Aorta (tissue), 5 donors: ENCODE measurements at regions not wholly inside any gene's neighbourhood (a gene's known extent, or its start where the extent isn't known, plus 50 kb on each side); places are given as distances from the start of the nearest gene placed in this dataset.

Experiments
- ATAC-seq: fragments of 200-7000 bp; cut with Tn5 transposase; one replicate; pipeline ENCODE4 v1.9.1; 2022; ENCODE audit warnings: moderate library complexity; ENCODE audit not compliant: low FRiP score
- DNase-seq, 2 donors: peaks; one replicate each; pipeline ENCODE4 v3.0.0-alpha.2; 2020
- H3K27ac ChIP-seq, 2 donors: one replicate each; pipeline ENCODE4 v1.5.1; 2013; ENCODE audit warnings: low read length in 2 of 2, mild to moderate bottlenecking in 2 of 2, moderate library complexity in 2 of 2, control low read depth in 1 of 2, inconsistent platforms in 1 of 2, low read depth in 1 of 2
- H3K27me3 ChIP-seq, 2 donors: one replicate each; pipeline ENCODE4 v1.6.1; 2013; ENCODE audit warnings: control low read depth in 1 of 2, low read length in 1 of 2, mild to moderate bottlenecking in 1 of 2, moderate library complexity in 1 of 2; ENCODE audit not compliant: insufficient read depth in 2 of 2, control insufficient read depth in 1 of 2
- H3K36me3 ChIP-seq, 2 donors: one replicate each; pipeline ENCODE4 v1.6.1; 2013; ENCODE audit warnings: control low read depth in 1 of 2, low read length in 1 of 2, mild to moderate bottlenecking in 1 of 2; ENCODE audit not compliant: insufficient read depth in 2 of 2, control insufficient read depth in 1 of 2
- H3K4me1 ChIP-seq, 2 donors: one replicate each; pipeline ENCODE4 v1.6.1; 2013; ENCODE audit warnings: low read length in 2 of 2, control low read depth in 1 of 2, mild to moderate bottlenecking in 1 of 2, moderate library complexity in 1 of 2; ENCODE audit not compliant: insufficient read depth in 2 of 2, control insufficient read depth in 1 of 2
- H3K4me3 ChIP-seq, 2 donors: one replicate each; pipeline ENCODE4 v1.5.1; 2013; ENCODE audit warnings: low read length in 2 of 2, control low read depth in 1 of 2, mild to moderate bottlenecking in 1 of 2
- H3K9me3 ChIP-seq: one replicate; pipeline ENCODE4 v1.6.1; 2013; ENCODE audit warnings: mild to moderate bottlenecking, low read length; ENCODE audit not compliant: control insufficient read depth
- WGBS, 2 donors: extraction: QIAGEN DNeasy Blood & Tissue Kit; methylation state at CpG; one replicate each; pipeline ENCODE4 v1.1.7; 2013; 5-methylcytosine and 5-hydroxymethylcytosine counted together
- intact Hi-C, 2 donors: fragments of 100-400 bp; cut with DNase I; formaldehyde crosslinking; loops; one replicate each; pipeline versions ENCODE4 v1.14.2 to v1.15.0; 2022
- donor health status: healthy with polysubstance abuse.
- donor health status: Bipolar disorder and iron deficiency.
- donor health status: DM: no; HTN: no; CAD: no.
- donor health status: DM: no; HTN: no; CAD: no.
- donor health status: DM: yes; HTN: yes; CAD: no.

DNA sequence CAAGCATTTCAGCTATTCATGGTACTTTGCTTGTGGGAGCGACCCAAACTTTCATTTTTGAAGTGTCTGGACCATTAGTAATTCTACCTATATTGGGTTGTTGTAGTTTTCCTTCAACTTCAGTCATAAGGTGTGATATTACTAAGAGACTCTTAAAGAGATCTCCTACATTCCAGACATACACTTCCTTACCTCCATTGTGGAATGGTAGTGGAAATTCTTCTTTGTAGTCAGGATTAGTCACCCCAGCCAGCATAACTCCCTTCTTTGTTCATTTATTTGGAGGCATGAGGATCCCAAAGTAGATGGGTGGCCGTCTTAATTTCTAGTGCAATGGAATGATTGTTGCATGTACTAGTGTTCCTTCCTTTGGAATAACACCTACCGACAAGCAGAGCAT is 991.4 kb downstream of the ARAP2 start:
- no peaks in the 10 kb centered on the region for H3K27me3 ChIP-seq
- no peak for DNase-seq
- H3K4me3 ChIP-seq: no peak overlapping the region
- ATAC-seq: no peak
- no peaks in the 10 kb centered on the region for H3K36me3 ChIP-seq
- no peaks in the 10 kb centered on the region for H3K9me3 ChIP-seq
- intact Hi-C loops: no loop called here
- H3K27ac ChIP-seq: no peak overlapping the region
- H3K4me1 ChIP-seq: no peaks in the 10 kb centered on the region
- 83 to 88% methylated on average over 3 of the region's 3 CpGs for WGBS, 2 donors

DNA sequence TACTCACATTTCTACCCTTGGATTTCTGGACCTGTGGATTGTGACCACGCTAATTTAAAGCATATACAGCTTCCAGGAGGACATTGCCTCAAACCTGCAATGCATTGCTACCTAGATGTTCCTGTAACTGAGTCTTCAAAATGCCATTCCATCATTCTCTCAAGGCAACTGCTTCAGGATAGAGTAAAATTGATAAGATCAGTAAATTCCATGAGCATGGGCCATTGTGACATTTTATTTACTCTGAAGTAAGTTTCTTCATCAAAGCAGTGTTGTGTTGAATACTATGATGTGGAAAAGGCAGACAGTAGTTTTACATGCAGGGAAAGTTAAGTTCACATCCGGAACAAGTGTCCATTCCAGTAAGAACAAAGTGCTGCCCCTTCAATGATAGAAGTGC is 991.0 kb downstream of the ARAP2 start:
- 80 to 93% methylated on average over 2 of the region's 2 CpGs for WGBS, 2 donors
- Histone ChIP-seq H3K9me3 (no peaks in the 10 kb centered on the region), H3K36me3 (no peaks in the 10 kb centered on the region), H3K27ac (no peak overlapping the region), H3K4me1 (no peaks in the 10 kb centered on the region), H3K27me3 (no peaks in the 10 kb centered on the region), H3K4me3 (no peak overlapping the region)
- intact Hi-C loops: no loop called here
- DNase-seq (no peak), ATAC-seq (no peak)

DNA sequence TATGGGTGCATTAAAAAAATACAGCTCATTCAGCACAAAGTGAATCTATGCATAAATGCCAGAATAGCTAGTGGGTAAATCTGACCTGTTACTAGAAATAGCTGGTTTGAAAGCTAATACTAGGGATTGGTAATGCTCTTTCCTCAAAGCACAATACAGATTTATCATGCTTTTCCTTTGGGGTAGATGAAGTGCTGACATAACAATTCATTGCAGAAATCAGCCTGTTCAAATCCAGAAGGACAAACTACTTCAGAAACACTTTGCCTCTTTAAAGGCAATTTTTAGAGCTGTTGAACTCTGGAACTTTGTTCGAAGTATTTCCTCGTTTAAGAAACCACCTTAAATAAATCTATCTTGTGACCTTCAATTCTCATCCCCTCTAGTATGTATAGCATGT is 957.9 kb downstream of the ARAP2 start:
- ATAC-seq: no peak
- intact Hi-C loops: no loop called here

DNA sequence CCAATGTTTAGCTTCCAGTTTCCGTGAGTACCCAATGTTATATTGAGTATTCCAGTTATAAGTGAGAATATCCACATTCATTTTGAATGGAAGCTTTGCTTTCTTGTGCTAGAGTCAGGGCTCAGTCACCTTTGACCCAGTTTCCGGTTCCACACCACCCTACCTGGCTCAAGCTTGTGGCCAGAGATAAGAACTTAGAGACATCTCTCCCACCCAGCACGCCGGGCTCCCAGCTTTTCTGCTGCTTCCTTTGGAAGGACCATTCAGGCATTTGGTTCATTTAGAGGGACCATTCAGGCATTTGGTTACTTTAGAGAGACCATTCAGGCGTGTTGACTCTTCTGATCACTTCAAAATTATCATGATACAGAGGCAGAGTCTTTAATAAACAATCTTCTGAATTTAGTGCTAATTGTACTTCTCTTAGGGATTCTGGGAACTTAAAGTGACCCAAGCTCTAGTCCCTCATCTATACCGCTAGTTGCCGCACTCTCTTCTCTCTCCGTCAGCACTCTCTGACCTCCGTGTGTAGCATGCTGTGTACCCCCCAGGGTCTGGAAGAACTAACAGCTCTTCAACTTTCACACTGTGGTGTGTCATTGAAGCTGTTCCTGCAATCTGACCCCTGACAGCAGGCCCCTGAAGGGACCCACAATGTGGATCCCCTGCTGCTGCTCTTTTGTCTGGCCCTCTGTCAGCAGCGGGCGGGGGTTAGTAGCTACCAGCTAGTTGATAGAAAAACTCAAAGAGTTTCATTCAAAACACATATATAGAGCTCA is 943.1 kb downstream of the ARAP2 start:
- Histone ChIP-seq H3K36me3 (no peaks in the 10 kb centered on the region), H3K27ac (no peak overlapping the region), H3K4me3 (no peak overlapping the region), H3K9me3 (no peaks in the 10 kb centered on the region), H3K4me1 (no peaks in the 10 kb centered on the region), H3K27me3 (no peaks in the 10 kb centered on the region)
- 63 to 65% methylated on average over 11 of the region's 11 CpGs for WGBS, 2 donors
- intact Hi-C loops: no loop called here
- no peak for ATAC-seq
- DNase-seq: peak in 1 of 2 donors; percentile 48

More for the DNA sequence above, 957.9 kb downstream of the ARAP2 start:
- Histone ChIP-seq H3K36me3 (no peaks in the 10 kb centered on the region), H3K9me3 (no peaks in the 10 kb centered on the region), H3K4me1 (no peaks in the 10 kb centered on the region), H3K27ac (no peak overlapping the region), H3K27me3 (no peaks in the 10 kb centered on the region), H3K4me3 (no peak overlapping the region)
- DNase-seq: no peak
- WGBS, 2 donors: 27 to 36% methylated on average over 2 of the region's 2 CpGs

DNA sequence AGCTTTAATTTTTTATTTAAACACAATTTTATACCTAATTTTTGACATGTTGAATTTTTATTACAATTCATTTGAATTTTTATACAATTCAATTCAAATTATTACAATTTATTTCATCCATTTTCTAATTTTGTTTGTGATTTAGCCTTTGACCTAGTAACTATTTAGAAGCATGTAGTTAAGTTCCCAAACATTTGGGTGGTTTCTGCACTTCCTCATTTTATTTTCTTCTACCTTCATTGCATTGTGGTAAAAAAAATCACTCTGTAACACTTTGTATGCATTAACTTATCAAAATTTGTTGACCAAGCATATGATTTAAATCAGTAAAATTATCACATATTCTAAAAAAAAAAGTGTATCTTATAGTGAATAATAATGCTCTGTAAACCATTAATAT is 928.9 kb downstream of the ARAP2 start:
- ATAC-seq: no peak
- intact Hi-C loops: no loop called here
- no peak overlapping the region for H3K27ac ChIP-seq
- no peak overlapping the region for H3K4me3 ChIP-seq
- H3K9me3 ChIP-seq: peaks cover 2% of the 10 kb centered on the region
- H3K27me3 ChIP-seq: no peaks in the 10 kb centered on the region
- H3K4me1 ChIP-seq: no peaks in the 10 kb centered on the region
- DNase-seq: no peak
- H3K36me3 ChIP-seq: no peaks in the 10 kb centered on the region

DNA sequence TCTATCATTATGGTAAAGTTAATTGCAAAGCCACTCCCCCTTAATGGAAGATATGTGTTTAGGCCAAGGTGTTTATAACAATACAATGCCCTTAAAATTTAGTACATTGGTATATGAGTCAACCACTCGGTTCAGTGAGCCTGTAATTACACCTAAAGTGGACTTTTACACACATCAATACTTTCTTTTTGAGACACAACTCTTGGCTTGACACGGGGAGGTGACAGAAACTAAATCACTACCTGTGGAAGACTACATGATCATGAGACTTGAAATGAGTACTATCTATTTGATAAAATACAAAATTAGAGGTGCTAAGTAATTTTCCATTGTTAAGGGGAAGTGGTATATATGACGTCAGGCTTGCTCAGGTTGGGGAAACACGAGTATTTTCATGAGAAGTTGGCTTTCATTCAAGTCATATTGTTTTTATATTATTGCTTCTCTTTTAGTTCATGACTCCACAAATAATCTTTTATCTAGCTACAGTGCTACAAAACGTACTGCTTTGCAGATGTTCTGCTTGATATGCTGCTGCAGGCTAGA is 918.3 kb downstream of the ARAP2 start:
- Histone ChIP-seq H3K27ac (no peak overlapping the region), H3K36me3 (no peaks in the 10 kb centered on the region), H3K4me1 (no peaks in the 10 kb centered on the region), H3K27me3 (no peaks in the 10 kb centered on the region), H3K4me3 (no peak overlapping the region), H3K9me3 (no peaks in the 10 kb centered on the region)
- WGBS, 2 donors: 44 to 46% methylated on average over 5 of the region's 5 CpGs
- ATAC-seq (no peak), DNase-seq (no peak)
- intact Hi-C loops: no loop called here

DNA sequence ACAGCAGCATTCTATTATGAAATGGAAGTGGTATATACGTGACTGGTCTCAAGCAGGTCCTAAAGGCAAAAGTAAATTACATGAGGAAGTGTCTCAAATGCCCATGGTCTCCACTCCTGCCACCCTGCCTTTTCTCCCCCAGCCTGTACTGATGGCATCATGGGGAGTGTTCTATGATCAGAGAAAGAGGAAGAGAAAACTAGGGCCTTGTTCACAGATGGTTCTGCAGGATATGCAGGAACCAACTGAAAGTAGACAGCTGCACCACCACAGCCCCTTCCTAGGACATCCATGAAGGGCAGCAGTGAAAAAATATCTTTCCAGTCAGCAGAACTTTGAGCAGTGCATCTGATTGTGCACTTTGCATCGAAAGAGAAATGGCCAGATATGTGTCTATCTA is 901.5 kb downstream of the ARAP2 start:
- no peaks in the 10 kb centered on the region for H3K9me3 ChIP-seq
- no peak overlapping the region for H3K4me3 ChIP-seq
- no peaks in the 10 kb centered on the region for H3K36me3 ChIP-seq
- intact Hi-C loops: no loop called here
- DNase-seq (no peak), ATAC-seq (no peak)
- H3K27me3 ChIP-seq: no peaks in the 10 kb centered on the region
- 52 to 69% methylated on average over 2 of the region's 2 CpGs for WGBS, 2 donors
- H3K4me1 ChIP-seq: no peaks in the 10 kb centered on the region
- no peak overlapping the region for H3K27ac ChIP-seq

DNA sequence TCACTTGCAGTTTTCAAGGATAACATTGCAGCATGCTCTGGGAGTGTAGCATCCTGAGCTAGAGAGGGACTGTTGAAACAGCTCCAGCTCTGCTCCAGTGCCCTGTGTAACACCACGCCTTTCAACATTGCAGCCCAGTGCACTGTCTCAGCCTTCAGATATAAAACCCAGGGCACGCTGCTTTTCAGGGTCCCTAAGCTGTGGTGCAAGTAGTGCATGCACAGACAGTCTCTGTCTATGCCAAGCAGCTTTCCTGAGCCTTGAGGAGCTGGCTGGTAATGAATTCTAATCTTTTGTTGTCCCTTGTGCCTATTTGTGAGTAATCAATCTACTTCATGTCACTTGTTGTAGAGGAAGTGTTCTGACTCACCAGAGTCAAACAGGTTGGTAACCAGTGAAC is 897.0 kb downstream of the ARAP2 start:
- H3K36me3 ChIP-seq: no peaks in the 10 kb centered on the region
- H3K4me1 ChIP-seq: no peaks in the 10 kb centered on the region
- no peak overlapping the region for H3K4me3 ChIP-seq
- no peaks in the 10 kb centered on the region for H3K27me3 ChIP-seq
- no peak for DNase-seq
- ATAC-seq: no peak
- peaks cover 2% of the 10 kb centered on the region for H3K9me3 ChIP-seq
- H3K27ac ChIP-seq: no peak overlapping the region
- intact Hi-C loops: no loop called here
- 66 to 77% methylated on average over 2 of the region's 2 CpGs for WGBS, 2 donors

DNA sequence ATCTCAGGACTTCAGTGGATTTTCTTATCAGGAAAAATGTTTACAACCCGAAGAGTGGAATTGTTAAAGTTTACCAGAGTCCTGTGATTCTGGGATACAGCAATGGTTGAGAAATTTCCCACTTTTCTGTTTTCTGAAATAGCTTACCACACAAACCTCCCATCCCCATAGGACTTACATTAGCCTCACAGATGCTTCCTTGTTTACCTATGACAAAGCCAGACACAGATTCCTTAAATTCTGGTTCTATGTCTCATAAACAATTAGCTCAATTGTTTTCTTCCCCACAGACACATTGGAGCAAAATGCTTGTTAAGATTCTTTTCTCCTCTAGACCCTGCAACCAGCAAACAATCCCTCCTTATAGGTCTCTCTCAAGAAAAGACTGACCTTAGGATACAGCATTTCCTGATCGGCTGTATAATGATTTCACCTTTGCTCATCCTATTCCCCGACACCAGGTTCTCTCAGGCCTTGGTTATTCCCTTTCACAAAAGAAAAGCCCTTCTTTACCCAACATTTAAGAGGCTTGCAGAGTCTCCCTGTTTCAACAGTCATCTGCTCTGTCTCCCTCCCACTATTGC is 886.2 kb downstream of the ARAP2 start:
- H3K4me1 ChIP-seq: no peaks in the 10 kb centered on the region
- 67 to 68% methylated on average over 3 of the region's 3 CpGs for WGBS, 2 donors
- no peaks in the 10 kb centered on the region for H3K27me3 ChIP-seq
- H3K36me3 ChIP-seq: no peaks in the 10 kb centered on the region
- no peak overlapping the region for H3K4me3 ChIP-seq
- no peak for DNase-seq
- H3K9me3 ChIP-seq: no peaks in the 10 kb centered on the region
- H3K27ac ChIP-seq: no peak overlapping the region
- ATAC-seq: no peak
- intact Hi-C loops: no loop called here
